NCI-H82 (cell line): ENCODE measurements at regions not wholly inside any gene's neighbourhood (a gene's known extent, or its start where the extent isn't known, plus 50 kb on each side); places are given as distances from the start of the nearest gene placed in this dataset.

Experiments
- DNase-seq: peaks from one replicate; lab custom pipeline; 2025; lab: John Stamatoyannopoulos, UW

GRCh38 chr1:84090447-84091245 lies 53.4 kb upstream of the PRKACB start:
- no peak for DNase-seq

- no peak for DNase-seq
Observed at GRCh38 chr1:84089867-84090266, 54.2 kb upstream of the PRKACB start.

- DNase-seq, result no peak
Observed at GRCh38 chr1:84089465-84089864, 54.6 kb upstream of the PRKACB start.

DNA sequence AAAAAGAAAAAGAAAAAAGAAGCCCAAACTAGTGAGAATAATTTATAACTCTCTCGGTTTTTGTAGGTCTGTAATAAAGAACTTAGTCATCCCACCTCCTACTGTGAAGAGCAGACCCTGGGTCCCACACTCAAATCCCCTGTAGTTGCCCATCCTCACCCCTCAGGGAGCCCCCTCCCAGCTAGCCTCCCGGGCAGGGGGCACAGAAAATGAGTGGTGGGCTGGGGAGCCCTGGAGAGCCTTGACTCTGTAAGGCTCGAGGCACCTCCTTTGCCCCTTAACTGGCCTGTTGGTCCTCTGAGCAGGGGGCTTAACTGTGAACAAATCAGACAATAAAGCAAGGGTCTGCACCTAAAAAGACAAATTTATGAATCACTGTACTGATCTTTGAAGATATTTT lies 57.5 kb upstream of the PRKACB start:
- no peak for DNase-seq

DNA sequence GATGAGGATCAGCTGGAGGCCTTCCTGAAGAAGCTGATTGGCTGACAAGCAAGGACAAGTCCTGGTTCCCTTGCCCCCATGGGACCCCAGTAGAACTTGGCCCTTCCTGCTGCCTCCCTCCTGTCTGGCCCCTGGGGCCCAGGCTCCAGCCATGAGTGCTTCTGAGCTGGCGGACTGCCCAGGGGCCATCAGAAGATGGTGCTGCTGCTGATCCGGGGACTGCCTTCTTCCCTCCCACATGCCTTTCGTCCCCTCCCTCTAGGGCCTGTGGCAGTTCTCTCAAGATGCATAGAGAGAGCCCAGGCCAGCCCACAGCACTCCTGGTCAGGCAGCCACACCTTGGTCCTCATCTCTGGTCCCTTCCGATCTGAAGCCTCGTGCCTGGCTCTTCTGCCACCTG lies 57.9 kb upstream of the PRKACB start:
- no peak for DNase-seq

- DNase-seq, result peak; percentile 91
Observed at GRCh38 chr1:84083307-84083706, 60.8 kb upstream of the PRKACB start.

DNA sequence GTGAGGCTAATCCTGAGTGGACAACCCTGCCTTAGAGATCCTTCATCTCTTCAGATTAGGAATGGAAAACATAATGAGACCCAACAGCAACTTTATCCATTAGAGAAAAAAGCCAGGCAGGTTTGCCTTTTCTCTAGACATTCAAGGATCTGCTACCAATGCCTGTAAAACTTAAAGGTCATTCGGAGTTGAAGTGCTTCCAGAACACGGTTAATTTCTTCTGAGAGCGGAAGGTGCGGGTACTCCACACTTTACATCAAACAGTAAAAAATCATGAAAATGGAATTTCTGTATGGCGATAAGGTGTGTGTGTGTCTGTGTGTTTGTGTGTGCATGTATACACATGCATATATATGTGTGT lies 65.2 kb upstream of the PRKACB start:
- no peak for DNase-seq

DNA sequence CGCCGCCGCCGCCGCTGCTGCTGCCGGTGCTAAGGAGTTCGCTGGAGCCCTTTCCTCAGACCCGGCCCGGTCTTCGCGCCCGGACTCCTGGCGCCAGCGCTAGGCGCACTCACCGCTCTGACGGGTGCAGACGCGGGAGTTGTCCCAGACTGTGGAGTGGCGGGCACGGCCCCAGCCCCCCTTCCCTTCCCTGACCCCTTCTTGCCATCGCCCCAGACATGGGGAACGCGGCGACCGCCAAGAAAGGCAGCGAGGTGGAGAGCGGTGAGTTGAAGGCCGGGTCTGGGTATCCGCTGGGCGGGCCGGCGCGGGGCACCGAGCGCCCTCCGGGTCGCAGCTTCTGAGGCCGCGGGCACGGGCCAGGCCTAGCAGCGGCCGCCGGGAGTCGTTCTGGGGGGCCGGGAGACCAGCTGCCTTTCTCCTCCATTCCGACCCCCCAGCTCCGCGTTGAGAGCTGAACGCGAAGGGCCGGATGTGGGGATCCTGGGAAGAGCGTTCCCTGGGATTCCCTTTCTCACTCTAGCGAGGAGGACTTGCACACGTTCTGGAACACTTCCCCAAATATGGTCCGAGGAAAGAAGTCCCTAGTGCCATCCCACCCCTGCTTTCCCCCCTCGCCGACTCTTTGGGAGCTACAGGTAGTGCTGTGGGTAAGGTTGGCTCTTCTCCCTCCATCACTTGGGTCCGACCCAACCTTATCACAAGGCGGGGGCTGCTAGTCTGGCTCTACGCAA lies 65.8 kb upstream of the PRKACB start:
- DNase-seq, result peak; percentile 68

DNA sequence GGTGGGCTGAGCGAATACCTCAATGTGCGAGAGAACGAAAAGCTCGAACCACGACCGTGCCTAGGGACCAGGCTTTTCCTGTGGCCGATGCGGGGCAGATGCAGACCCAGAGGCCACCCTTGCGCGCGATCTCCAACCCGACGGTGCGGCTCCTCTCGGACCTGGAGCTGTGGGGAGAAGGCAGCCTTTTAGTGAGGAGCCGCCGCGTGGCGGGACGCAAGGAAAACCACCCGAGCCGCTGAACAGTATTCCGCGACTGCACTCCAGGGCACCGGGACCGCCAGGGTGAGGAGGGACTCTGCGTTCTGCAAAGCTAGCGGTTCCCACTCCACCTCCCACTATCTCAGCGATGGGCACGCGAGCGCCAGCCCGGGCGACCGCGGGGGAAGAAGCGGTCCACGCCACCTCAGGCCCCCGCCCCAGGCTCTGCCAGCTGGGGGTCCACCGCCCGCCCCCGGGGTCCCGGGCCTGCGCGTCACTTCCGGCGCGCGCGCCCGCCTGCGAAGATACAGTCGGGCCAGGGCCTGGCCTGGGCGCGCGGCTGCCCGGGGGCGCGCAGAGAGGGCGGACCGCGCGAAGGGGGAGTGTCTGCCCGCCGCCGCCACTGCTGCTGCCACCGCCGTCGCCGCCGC lies 66.5 kb upstream of the PRKACB start:
- peak; percentile 91 for DNase-seq

DNA sequence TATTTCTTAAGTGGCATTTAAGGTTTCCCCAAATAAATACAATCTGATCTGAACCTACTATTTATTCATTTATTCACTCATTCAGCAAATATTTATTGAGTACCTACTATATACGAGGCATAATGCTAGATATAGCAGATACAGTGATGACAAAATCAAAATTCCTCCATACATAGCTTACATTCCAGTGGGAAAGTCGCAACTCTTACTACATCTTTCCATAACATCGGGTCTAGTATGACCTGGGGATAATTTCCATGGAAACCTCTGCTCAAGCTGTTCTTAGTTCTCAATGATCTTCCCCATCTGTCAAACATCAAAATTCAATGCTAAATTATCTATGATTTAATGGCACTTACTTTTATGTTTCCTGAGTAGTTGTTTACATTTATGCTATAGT lies 70.8 kb upstream of the PRKACB start:
- DNase-seq, result no peak

GRCh38 chr1:84069236-84069845 lies 70.4 kb upstream of the TTLL7 start:
- DNase-seq, result peak; percentile 46

DNA sequence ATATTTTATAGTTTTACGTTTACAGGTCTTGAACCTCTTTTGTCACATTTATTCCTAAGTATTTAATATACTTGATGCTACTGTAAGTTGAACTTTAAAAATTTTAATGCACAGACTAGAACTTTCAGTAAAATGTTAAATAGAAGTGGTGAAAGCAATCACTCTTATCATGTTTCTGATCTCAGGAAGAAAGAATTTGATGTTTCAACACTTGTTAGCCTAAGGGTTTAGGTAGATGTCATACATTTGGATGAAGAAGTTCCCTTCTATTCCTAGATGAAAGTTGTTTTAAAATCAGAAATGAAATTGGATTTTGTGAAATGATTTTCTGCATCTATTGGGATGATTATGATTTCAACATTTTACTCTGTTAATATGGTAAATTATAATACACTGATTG lies 63.6 kb upstream of the TTLL7 start:
- no peak for DNase-seq

GRCh38 chr1:84061336-84061735 lies 62.4 kb upstream of the TTLL7 start:
- DNase-seq, result no peak

DNA sequence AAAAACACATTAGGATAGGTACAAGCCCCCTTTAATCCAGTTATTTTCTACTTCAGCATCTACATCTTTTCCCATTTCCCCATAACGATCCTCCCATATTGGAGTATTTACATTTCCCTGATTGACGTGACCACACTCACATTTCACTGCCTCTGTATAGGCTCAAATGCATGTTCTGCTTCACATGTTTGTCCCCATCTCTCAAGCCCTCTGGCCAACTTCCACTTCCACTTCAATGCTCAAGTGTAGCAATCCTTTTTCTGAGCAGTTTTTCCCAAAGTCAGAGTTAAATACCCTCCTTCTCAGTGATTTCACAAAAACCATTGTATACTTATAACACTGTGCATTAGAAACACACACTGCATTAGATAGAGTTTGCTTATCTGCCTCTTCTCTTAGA lies 61.8 kb upstream of the TTLL7 start:
- DNase-seq, result no peak

- DNase-seq, result no peak
Observed at GRCh38 chr1:84048820-84049219, 49.9 kb upstream of the TTLL7 start.
